ENCODE measurements at regions not wholly inside any gene's neighbourhood (a gene's known extent, or its start where the extent isn't known, plus 50 kb on each side); places are given as distances from the start of the nearest gene placed in this dataset.

GRCh38 chr2:37464067-37464466, 119.6 kb downstream of the QPCT start:
- TF ChIP-seq CTCF (IDR thresholded peaks at IDR 0.05) (no peak), POLR2A (IDR thresholded peaks at IDR 0.05; ENCODE audit: low read depth) (no peak), EP300 (IDR thresholded peaks at IDR 0.05) (no peak), POLR2AphosphoS5 (IDR thresholded peaks at IDR 0.05) (no peak)

All from esophagus muscularis mucosa (tissue), 4 donors.